Stimulated activated naive CD4-positive, alpha-beta T cell treated with Interleukin-2 at 50 U/mL for 16 hours (primary cell): ENCODE measurements at regions not wholly inside any gene's neighbourhood (a gene's known extent, or its start where the extent isn't known, plus 50 kb on each side); places are given as distances from the start of the nearest gene placed in this dataset.
"Not testable (repeated sequence)": the region's sequence is repeated elsewhere in the genome, so short reads cannot be mapped to it uniquely, and the experiment has no call there.

Source experiments
- DNase-seq: peaks from one replicate; lab custom pipeline; 2025; lab: John Stamatoyannopoulos, UW

DNA sequence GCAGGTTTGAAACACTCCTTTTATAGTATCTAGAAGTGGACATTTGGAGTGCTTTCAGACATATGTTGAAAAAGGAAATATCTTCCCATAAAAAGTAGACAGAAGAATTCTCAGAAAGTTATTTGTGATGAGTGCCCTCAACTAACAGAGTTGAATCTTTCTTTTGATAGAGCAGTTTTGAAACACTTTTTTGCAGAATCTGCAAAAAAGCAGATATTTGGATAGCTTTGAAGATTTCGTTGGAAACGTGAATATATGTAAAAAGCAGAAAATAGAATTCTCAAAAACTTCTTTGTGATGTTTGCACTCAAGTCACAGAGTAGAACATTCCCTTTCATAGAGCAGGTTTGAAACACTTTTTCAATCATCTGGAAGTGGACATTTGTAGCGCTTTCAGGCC is 676.4 kb upstream of the ZNF337 start:
- not testable (repeated sequence) for DNase-seq

DNA sequence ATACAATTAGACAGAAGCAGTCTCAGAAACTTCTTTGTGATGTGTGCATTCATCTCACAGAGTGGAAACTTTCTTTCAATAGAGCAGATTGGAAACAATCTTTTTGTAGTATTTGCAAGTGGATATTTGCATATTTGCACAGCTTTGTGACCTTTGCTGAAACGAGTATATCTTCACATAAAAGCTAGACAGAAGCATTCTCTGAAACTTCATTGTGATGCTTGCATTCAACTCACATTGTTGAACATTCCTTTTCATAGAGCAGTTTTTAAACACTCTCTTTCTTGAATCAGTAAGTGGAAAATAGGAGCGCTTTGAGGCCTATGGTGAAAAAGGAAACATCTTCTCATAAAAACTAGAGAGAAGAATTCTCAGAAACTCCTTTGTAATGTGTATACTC is 657.9 kb upstream of the ZNF337 start:
- no peak for DNase-seq

DNA sequence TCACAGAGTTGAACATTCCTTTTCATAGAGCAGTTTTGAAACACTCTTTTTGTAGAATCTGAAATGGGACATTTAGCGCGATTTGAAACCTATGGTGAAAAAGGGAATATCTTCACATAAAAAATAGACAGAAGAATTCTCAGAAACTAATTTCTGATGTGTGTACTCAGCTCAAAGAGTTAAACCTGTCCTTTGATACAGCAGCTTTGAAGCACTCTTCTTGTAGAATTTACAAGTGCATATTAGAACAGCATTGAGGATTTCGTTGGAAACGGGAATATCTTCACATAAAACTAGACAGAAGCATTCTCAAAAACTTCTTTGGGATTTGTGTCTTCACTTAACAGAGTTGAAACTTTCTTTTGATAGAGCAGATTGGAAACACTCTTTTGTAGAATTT is 650.7 kb upstream of the ZNF337 start:
- DNase-seq = no peak

DNA sequence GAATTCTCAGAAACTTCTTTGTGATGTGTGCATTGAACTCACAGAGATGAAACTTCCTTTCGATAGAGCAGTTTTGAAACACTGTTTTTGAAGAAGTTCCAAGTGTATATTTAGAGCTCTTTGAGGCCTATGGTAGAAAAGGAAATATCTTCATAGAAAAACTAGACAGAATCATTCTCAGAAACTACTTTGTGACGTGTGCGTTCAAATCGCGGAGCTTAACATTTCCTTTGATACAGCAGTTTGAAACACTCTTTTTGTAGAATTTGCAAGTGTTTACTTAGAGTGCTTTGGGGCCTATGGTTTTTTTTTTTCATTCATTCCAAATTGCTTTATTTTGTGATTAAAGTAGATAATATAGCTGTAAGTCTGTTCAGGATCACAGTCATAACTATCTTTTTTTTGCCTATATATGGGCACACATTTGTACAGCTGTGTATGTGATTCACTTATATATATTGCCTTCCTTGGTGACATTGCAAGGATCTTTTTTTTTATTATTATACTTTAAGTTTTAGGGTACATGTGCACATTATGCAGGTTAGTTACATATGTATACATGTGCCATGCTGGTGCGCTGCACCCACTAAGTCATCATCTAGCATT is 643.9 kb upstream of the ZNF337 start:
- not testable (repeated sequence) for DNase-seq

- DNase-seq = no peak
Observed at GRCh38 chr20:26324177-26324576, 627.5 kb upstream of the ZNF337 start.

- no peak for DNase-seq
Observed at GRCh38 chr20:26315054-26315453, 618.4 kb upstream of the ZNF337 start.

DNA sequence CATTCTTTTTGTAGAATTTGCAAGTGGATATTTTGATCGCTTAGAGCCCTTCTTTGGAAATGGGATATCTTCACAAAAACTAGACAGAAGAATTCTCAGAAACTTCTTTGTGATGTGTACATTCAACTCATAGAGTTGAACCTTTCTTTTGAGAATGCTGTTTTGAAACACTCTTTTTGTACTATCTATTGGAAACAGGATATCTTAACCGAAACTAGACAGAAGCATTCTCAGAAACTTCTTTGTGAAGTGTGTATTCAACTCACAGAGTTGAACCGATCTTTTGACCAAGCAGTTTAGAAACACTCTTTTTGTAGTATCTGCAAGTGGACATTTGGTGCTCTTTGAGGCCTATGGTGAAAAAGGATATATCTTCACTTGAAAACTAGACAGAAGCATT is 613.1 kb upstream of the ZNF337 start:
- DNase-seq = not testable (repeated sequence)

GRCh38 chr20:26308961-26309360 is 612.3 kb upstream of the ZNF337 start:
- DNase-seq = no peak

DNA sequence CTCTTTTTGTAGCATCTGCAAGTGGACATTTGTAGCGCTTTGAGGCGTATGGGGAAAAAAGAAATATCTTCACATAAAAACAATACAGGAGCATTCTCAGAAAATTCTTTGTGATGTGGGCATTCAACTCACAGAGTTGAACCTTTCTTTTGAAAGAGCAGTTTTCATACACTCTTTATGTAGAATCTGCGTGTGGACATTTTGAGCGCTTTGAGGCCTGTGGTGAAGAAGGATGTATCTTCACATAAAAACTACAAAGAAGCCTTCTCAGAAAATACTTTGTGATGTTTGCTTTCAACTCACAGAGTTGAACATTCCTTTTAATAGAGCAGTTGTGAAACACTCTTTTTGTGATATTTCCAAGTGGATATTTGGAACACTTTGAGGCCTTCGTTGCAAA is 598.4 kb upstream of the ZNF337 start:
- DNase-seq = no peak

DNA sequence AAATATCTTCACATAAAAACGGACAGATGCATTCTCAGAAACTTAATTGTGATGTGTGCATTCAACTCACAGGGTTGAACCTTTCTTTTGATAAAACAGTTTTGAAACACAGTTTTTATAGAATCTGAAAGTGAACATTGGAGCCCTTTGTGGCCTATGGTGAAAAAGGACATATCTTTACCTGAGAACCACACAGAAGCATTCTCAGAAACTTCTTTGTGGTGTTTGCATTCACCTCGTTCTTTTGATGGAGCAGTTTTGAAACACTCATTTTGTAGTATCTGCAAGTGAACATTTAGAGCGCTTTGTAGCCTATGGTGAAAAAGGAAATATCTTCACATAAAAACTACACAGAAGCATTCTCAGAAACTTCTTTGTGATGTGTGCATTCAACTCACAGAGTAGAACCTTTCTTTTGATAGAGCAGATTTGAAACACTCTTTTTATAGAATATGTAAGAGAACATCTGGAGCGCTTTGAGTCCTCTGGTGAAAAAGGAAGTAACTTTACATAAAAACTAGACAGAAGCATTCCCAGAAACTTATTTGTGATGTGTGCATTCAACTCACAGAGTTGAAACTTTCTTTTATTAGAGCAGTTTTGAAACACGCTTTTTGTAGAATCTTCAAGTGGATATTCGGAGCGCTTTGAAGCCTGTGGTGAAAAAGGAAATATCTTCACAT is 591.9 kb upstream of the ZNF337 start:
- DNase-seq = not testable (repeated sequence)

- DNase-seq = no peak
Observed at GRCh38 chr20:26279238-26279637, 582.6 kb upstream of the ZNF337 start.

- DNase-seq = no peak
Observed at GRCh38 chr20:26277339-26277738, 580.7 kb upstream of the ZNF337 start.

- no peak for DNase-seq
Observed at GRCh38 chr20:26276554-26277210, 580.0 kb upstream of the ZNF337 start.

GRCh38 chr20:26268762-26269161 is 572.1 kb upstream of the ZNF337 start:
- DNase-seq = not testable (repeated sequence)

GRCh38 chr20:26260925-26261324 is 564.3 kb upstream of the ZNF337 start:
- DNase-seq = not testable (repeated sequence)

- DNase-seq = not testable (repeated sequence)
Observed at GRCh38 chr20:26252311-26252975, 555.8 kb upstream of the ZNF337 start.

DNA sequence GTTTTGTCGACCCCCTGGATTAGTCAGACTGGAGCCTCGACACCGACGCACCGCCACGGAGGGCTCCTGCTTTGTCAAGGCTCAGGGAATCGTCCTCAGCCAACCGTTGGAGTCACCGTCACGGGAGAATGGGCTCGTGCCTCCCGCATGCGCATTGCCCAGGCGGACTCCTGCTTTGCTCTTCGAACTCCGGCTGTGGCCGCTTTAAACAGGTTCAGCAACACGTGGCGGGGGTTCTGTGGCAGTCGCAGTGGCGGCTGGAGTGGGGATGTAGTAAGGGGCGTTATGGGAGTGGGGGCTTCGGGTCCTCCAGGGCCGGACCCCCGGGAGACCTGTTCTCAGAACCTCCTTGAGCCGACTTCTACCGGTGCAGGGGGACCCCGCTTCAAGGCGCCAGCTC is 554.7 kb upstream of the ZNF337 start:
- not testable (repeated sequence) for DNase-seq

GRCh38 chr20:26250249-26251114 is 553.8 kb upstream of the ZNF337 start:
- DNase-seq = not testable (repeated sequence)

GRCh38 chr20:26243731-26244130 is 547.1 kb upstream of the ZNF337 start:
- DNase-seq = no peak

DNA sequence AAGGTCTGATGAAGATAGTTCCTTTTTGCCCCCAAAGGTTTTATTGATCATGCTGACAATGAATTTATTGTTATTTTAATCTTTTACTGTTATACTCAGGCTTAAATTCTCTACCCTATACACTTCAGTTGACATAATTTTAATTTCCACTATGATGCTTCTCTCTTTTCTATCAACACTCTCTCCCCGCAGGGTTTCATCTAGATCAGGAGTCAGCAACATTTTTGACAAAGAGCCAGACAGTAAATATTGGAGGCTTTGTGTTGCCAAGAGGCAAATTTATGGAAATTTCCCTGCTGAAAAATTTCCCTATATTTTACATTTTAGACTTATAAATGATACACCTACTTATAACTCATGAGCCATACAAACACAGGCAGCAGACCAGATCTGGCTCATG is 524.0 kb upstream of the ZNF337 start:
- not testable (repeated sequence) for DNase-seq

DNA sequence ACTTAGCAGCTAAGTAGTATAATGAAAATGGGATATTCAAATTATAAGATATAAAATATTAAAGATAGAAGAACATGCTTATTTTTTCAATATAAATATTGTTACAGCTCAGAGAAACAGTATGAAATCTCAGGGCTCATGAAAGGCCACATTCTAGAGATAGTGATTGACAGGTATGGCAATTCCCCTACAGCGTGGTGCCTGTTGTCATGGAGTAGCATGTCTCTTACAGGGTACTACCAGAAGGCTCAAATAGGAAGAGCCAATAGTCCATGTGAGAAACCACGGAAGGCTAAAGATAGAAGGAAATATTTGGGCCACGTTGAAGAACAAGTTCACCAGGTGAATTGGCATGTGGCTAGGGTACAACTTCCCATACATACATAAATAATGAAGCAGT is 522.9 kb upstream of the ZNF337 start:
- not testable (repeated sequence) for DNase-seq

- DNase-seq = no peak
Observed at GRCh38 chr20:26218301-26218700, 521.6 kb upstream of the ZNF337 start.
